ENCODE measurements at regions not wholly inside any gene's neighbourhood (a gene's known extent, or its start where the extent isn't known, plus 50 kb on each side); places are given as distances from the start of the nearest gene placed in this dataset.
A peak's percentile ranks its signal among the peaks of the same experiment; 100 is the strongest.

GRCh38 chr5:57338868-57339340 lies 143.7 kb downstream of the ACTBL2 start:
- no peak for DNase-seq (ENCODE audit: low spot score)
- 50% methylated on average over 3 of the region's 3 CpGs for WGBS
- no peak for TF ChIP-seq POLR2AphosphoS5 (IDR thresholded peaks at IDR 0.05)
- no peak for TF ChIP-seq CTCF (IDR thresholded peaks at IDR 0.05)
- no peak for TF ChIP-seq POLR2A (IDR thresholded peaks at IDR 0.05)
- H3K27me3 ChIP-seq (replicated peaks; ENCODE audit: insufficient read depth), result peaks cover 2% of the 10 kb centered on the region
- no peaks in the 10 kb centered on the region for H3K9me3 ChIP-seq
- H3K4me3 ChIP-seq, result no peak overlapping the region
- H3K36me3 ChIP-seq, result no peaks in the 10 kb centered on the region
- intact Hi-C loops (cut with DNase I), result no loop called here
- H3K4me1 ChIP-seq (replicated peaks), result no peaks in the 10 kb centered on the region
- H3K27ac ChIP-seq, result no peak overlapping the region

- no peaks in the 10 kb centered on the region for H3K9me3 ChIP-seq
- H3K36me3 ChIP-seq, result no peaks in the 10 kb centered on the region
- no peak for DNase-seq (ENCODE audit: low spot score)
- H3K27ac ChIP-seq, result no peak overlapping the region
- H3K4me3 ChIP-seq, result no peak overlapping the region
- 53% methylated on average over 4 of the region's 4 CpGs for WGBS
- H3K4me1 ChIP-seq (replicated peaks), result no peaks in the 10 kb centered on the region
- intact Hi-C loops (cut with DNase I), result no loop called here
- peaks cover 2% of the 10 kb centered on the region for H3K27me3 ChIP-seq (replicated peaks; ENCODE audit: insufficient read depth)
- TF ChIP-seq POLR2A (IDR thresholded peaks at IDR 0.05) (no peak), CTCF (IDR thresholded peaks at IDR 0.05) (peak in 2 of 4 experiments; percentile 12 to 17), POLR2AphosphoS5 (IDR thresholded peaks at IDR 0.05) (peak; percentile 22)
Observed at GRCh38 chr5:57338068-57338867, 144.3 kb downstream of the ACTBL2 start.

GRCh38 chr5:57335092-57335660 lies 147.4 kb downstream of the ACTBL2 start:
- H3K9me3 ChIP-seq, result no peaks in the 10 kb centered on the region
- no peaks in the 10 kb centered on the region for H3K36me3 ChIP-seq
- H3K4me1 ChIP-seq (replicated peaks), result no peaks in the 10 kb centered on the region
- no peak for TF ChIP-seq CTCF (IDR thresholded peaks at IDR 0.05)
- no peak for TF ChIP-seq POLR2AphosphoS5 (IDR thresholded peaks at IDR 0.05)
- no peak for TF ChIP-seq POLR2A (IDR thresholded peaks at IDR 0.05)
- no peak overlapping the region for H3K4me3 ChIP-seq
- no peak overlapping the region for H3K27ac ChIP-seq
- WGBS, result 35% methylated on average over 1 of the region's 1 CpG
- peaks cover 3% of the 10 kb centered on the region for H3K27me3 ChIP-seq (replicated peaks; ENCODE audit: insufficient read depth)
- intact Hi-C loops (cut with DNase I), result no loop called here
- no peak for DNase-seq (ENCODE audit: low spot score)

GRCh38 chr5:57334475-57334874 lies 148.1 kb downstream of the ACTBL2 start:
- H3K9me3 ChIP-seq, result no peaks in the 10 kb centered on the region
- no peak overlapping the region for H3K27ac ChIP-seq
- H3K36me3 ChIP-seq, result no peaks in the 10 kb centered on the region
- H3K4me1 ChIP-seq (replicated peaks), result no peaks in the 10 kb centered on the region
- intact Hi-C loops (cut with DNase I), result no loop called here
- no peak for TF ChIP-seq POLR2A (IDR thresholded peaks at IDR 0.05)
- no peak for TF ChIP-seq POLR2AphosphoS5 (IDR thresholded peaks at IDR 0.05)
- TF ChIP-seq CTCF (IDR thresholded peaks at IDR 0.05), result no peak
- H3K4me3 ChIP-seq, result no peak overlapping the region
- DNase-seq (ENCODE audit: low spot score), result no peak
- peaks cover 3% of the 10 kb centered on the region for H3K27me3 ChIP-seq (replicated peaks; ENCODE audit: insufficient read depth)
- 89% methylated on average over 1 of the region's 1 CpG for WGBS

GRCh38 chr5:57332361-57332760 lies 150.2 kb downstream of the ACTBL2 start:
- H3K9me3 ChIP-seq, result no peaks in the 10 kb centered on the region
- H3K27me3 ChIP-seq (replicated peaks; ENCODE audit: insufficient read depth), result peaks cover 3% of the 10 kb centered on the region
- H3K27ac ChIP-seq, result no peak overlapping the region
- no peaks in the 10 kb centered on the region for H3K36me3 ChIP-seq
- no peak for DNase-seq (ENCODE audit: low spot score)
- WGBS, result 16% methylated on average over 4 of the region's 4 CpGs
- H3K4me1 ChIP-seq (replicated peaks), result no peaks in the 10 kb centered on the region
- intact Hi-C loops (cut with DNase I), result no loop called here
- TF ChIP-seq POLR2A (IDR thresholded peaks at IDR 0.05), result no peak
- no peak for TF ChIP-seq CTCF (IDR thresholded peaks at IDR 0.05)
- no peak overlapping the region for H3K4me3 ChIP-seq

Measured in prostate gland (tissue), 2 donors.